ENCODE measurements at regions not wholly inside any gene's neighbourhood (a gene's known extent, or its start where the extent isn't known, plus 50 kb on each side); places are given as distances from the start of the nearest gene placed in this dataset.
"Not testable (repeated sequence)": the region's sequence is repeated elsewhere in the genome, so short reads cannot be mapped to it uniquely, and the experiment has no call there.

DNA sequence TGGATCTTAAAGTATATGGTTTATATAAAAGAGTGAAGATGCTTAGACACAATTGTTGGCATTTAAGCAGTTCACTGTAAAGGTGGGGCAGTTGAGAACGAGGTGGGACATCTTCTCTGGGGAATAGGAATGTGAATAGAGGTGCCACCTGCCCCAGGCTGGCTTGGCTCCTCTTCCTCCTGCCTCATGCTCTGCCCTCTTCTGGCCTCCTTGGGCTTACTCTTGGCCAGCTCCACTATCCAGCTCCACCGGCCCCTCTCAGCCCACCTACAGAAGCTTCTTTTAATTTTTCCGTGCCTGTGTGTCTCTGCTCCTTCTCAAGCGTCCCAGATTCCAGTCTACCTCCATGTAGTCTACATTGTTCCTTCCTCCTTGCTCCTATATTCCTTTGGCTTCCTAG, 122.1 kb downstream of the NUF2 start:
- H3K9me3 Mint-ChIP-seq = peaks cover 0 to 2% (median 0%) of the 10 kb centered on the region in 3 donors
- no peak overlapping the region for H3K27ac Mint-ChIP-seq
- H3K4me1 Mint-ChIP-seq = no peaks in the 10 kb centered on the region
- H3K4me3 Mint-ChIP-seq = no peak overlapping the region
- no peaks in the 10 kb centered on the region for H3K36me3 Mint-ChIP-seq
- peaks cover 8% of the 10 kb centered on the region for H3K27me3 Mint-ChIP-seq

DNA sequence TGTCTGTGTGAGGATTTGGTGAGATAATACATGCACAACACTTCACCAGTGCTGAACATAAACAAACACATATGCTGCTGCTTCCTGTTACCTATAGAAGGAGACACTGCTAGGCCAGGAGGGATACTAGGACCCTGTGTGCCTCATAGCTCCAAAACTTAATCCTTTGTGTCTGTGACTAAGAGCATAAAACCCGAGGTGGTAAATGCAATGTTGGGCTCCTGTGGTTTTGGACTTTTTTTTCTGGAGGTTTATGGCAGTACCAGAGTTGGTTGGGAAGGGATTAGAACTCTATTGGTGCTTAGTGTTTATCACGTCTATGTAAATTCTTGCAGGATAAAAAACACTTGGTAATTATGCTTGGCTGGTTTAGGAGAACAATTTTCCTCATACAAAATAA, 122.9 kb downstream of the NUF2 start:
- peaks cover 1% of the 10 kb centered on the region for H3K27me3 Mint-ChIP-seq
- no peaks in the 10 kb centered on the region for H3K36me3 Mint-ChIP-seq
- H3K4me3 Mint-ChIP-seq = no peak overlapping the region
- no peak overlapping the region for H3K27ac Mint-ChIP-seq
- peaks cover 0 to 2% (median 0%) of the 10 kb centered on the region in 3 donors for H3K9me3 Mint-ChIP-seq
- H3K4me1 Mint-ChIP-seq = no peaks in the 10 kb centered on the region

DNA sequence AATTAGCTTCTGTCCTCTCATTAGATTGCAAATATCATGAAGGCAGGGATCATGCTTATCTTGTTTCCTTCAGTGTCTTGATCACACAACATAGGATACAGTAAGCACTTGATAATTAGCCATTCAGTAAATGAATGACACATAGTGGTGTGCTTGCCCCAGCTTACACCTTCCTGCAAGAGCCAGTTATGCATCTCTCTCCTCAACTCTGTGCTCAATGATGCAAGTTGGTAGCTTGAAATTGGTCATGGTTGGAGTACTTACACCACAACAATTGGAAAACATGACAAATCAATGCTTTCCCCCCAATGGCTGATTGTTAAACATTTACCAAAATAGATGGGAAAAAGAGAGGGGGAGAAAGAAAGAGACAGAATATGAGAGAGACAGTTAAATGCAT, 129.2 kb downstream of the NUF2 start:
- H3K4me3 Mint-ChIP-seq = no peak overlapping the region
- no peaks in the 10 kb centered on the region for H3K4me1 Mint-ChIP-seq
- H3K36me3 Mint-ChIP-seq = no peaks in the 10 kb centered on the region
- no peak overlapping the region for H3K27ac Mint-ChIP-seq
- peaks cover 0 to 6% (median 0%) of the 10 kb centered on the region in 3 donors for H3K9me3 Mint-ChIP-seq
- H3K27me3 Mint-ChIP-seq = no peaks in the 10 kb centered on the region

- Mint-ChIP-seq H3K36me3 (no peaks in the 10 kb centered on the region), H3K9me3 (peaks cover 0 to 2% (median 0%) of the 10 kb centered on the region in 3 donors), H3K27ac (no peak overlapping the region), H3K4me3 (no peak overlapping the region), H3K4me1 (no peaks in the 10 kb centered on the region), H3K27me3 (peaks cover 4% of the 10 kb centered on the region)
Measured at GRCh38 chr1:163459539-163459938, 137.8 kb downstream of the NUF2 start.

DNA sequence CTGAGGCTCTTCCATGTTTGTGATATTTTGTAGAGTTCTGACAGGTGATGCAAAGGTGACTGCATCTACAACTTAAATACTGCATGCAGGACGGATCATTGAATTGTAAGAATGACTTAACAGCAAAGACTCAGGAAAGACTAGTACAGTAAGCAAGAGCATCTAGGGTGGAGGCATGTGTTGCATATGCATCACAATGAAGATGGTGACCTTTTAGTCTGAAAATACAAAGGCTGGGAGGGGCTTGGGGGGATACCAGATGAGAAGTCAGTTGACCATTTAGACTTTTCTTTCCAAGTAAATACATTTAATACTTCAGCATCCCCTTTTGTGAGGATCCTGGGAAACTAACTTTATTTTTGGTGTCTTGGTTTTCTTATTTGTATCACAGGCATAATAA, 145.5 kb downstream of the NUF2 start:
- Mint-ChIP-seq H3K27ac (no peak overlapping the region), H3K27me3 (peaks cover 3% of the 10 kb centered on the region)

DNA sequence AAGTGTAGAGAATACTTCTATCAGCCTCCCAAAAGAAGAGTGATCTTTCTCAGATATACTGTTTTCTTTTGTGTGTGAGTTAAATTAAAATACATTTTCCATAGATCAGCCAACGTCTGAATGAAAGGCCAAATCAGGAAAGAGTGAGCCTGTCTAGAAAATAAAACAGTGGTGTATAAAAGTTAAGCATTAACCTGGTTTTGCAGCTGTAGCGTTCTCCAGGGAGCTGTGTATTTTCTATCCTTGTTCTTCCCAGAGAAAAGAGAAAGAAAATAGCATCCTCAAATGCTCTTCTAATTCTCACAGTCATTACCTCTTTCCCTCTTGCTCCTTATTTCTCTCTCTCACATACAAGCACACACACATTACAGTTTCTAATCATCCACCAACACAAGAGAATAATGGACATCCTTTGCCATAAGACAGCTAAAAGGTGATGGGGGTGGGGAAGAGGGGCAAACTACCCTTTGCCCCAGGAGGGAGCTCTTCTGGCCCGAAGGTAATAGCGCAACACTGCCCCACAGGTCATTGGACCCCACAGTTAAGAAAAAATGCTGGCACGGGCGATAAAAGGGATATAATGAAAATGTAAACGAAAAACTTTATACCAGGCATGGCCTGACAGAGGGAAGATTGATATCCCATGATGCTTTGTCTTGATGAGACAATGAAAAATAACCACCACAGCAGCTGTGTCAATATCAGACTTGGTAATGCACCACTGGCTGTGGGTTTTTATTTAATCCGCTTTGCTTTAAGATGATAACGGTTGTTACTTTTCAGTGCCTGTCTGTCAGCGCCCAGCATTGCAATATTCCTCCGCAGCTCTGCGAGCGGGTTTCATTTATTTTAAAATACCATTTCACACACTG, 150.3 kb downstream of the NUF2 start:
- no peaks in the 10 kb centered on the region for H3K4me1 Mint-ChIP-seq
- H3K36me3 Mint-ChIP-seq = no peaks in the 10 kb centered on the region
- H3K4me3 Mint-ChIP-seq = no peak overlapping the region
- H3K9me3 Mint-ChIP-seq = no peaks in the 10 kb centered on the region
- peaks cover 1% of the 10 kb centered on the region for H3K27me3 Mint-ChIP-seq
- no peak overlapping the region for H3K27ac Mint-ChIP-seq

More for the DNA sequence above, 145.5 kb downstream of the NUF2 start:
- Mint-ChIP-seq H3K9me3 (no peaks in the 10 kb centered on the region), H3K4me3 (no peak overlapping the region), H3K36me3 (no peaks in the 10 kb centered on the region), H3K4me1 (no peaks in the 10 kb centered on the region)

- no peak overlapping the region for H3K4me3 Mint-ChIP-seq
- no peak overlapping the region for H3K27ac Mint-ChIP-seq
- H3K27me3 Mint-ChIP-seq = peaks cover 1% of the 10 kb centered on the region
- H3K4me1 Mint-ChIP-seq = no peaks in the 10 kb centered on the region
- no peaks in the 10 kb centered on the region for H3K36me3 Mint-ChIP-seq
- peaks cover 0 to under 1% (median 0%) of the 10 kb centered on the region in 3 donors for H3K9me3 Mint-ChIP-seq
Measured at GRCh38 chr1:163472651-163473248, 151.0 kb downstream of the NUF2 start.

DNA sequence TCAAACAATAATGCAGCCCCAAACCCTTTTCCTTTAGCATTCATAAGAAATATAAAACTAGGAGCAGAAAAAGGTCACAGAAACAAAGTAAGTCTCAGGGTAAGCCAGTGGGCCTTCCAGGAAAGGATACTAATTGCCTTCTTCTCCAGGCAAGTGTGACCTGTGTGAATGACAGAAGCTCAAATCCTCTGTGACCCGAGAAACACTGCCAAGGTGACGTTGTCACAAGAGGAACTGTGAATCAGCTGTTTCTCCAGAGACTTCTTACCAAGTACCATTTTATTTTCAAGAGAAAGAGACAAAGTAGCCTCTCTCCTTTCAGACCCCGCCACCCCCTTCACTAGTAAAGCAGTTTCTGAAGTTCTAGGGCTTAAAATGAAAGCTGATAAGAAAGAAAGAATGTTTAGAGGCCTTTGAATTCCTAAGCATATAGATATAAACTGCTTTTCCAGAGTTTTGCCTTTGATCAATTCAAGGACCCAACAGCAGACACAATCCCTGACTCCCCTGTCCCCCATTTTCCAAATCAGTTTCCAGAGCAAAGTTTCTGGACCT, 155.6 kb downstream of the NUF2 start:
- H3K4me3 Mint-ChIP-seq = no peak overlapping the region
- H3K9me3 Mint-ChIP-seq = peaks cover 2 to 11% (median 3%) of the 10 kb centered on the region in 3 donors
- no peaks in the 10 kb centered on the region for H3K4me1 Mint-ChIP-seq
- no peak overlapping the region for H3K27ac Mint-ChIP-seq
- peaks cover 4% of the 10 kb centered on the region for H3K27me3 Mint-ChIP-seq
- H3K36me3 Mint-ChIP-seq = no peaks in the 10 kb centered on the region

DNA sequence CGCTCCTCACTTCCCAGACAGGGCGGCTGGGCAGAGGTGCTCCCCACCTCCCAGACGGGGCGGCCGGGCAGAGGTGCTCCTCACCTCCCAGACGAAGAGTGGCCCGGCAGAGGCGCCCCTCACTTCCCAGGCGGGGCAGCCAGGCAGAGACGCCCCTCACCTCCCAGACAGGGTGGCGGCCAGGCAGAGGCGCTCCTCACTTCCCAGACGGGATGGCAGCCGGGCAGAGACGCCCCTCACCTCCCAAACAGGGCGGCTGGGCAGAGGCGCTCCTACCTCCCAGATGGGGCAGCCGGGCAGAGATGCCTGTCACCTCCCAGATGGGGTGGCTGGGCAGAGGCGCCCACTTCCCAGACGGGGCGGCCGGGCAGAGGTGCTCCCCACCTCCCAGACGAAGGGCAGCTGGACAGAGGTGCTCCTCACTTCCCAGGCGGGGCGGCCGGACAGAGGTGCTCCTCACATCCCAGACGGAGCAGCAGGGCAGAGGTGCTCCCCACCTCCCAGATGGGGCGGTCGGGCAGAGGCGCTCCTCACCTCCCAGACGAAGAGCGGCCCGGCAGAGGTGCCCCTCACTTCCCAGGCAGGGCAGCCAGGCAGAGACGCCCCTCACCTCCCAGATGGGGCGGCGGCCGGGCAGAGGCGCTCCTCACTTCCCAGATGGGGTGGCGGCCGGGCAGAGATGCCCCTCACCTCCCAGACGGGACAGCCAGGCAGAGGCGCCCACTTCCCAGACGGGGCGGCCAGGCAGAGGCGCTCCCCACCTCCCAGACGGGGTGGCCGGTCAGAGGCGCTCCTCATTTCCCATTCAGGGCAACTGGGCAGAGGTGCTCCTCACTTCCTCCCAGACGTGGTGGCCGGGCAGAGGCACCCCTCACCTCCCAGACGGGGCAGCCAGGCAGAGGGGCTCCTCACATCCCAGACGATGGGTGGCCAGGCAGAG, 176.9 kb downstream of the NUF2 start:
- not testable (repeated sequence) for H3K27ac Mint-ChIP-seq, H3K4me3 Mint-ChIP-seq, H3K4me1 Mint-ChIP-seq, H3K36me3 Mint-ChIP-seq, H3K27me3 Mint-ChIP-seq, H3K9me3 Mint-ChIP-seq

DNA sequence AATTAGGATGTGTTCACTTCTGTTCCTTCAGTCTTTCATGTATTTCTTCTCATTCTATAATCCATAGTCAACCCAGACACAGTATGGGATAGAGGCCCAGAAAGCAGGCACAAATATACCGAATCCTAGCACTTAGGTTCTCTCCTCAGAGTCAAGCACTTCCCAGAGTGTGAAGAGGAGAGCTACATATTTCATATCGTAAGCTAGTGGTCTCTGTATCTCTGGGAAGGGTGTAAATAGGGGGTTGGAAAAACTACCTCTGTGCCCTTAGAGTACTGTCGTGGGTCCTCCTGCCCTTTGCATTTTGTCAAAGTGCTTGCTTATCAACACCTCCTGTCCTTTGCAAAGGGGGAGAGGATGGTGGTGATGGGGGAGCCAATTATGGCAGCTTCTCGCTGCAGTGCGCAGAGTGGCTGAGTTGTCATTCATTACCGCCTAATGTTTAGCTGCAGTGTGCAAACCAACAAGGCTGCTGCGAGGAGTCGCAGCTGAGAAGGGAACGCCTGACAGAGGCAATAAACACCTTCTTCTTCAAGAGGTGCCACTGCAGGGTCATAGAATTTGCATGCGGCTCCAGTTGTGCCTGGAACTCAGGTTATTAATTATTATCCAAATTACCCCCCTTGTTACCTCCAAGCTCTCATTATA, 182.7 kb downstream of the NUF2 start:
- no peaks in the 10 kb centered on the region for H3K4me1 Mint-ChIP-seq
- no peaks in the 10 kb centered on the region for H3K36me3 Mint-ChIP-seq
- peaks cover 0 to 3% (median 2%) of the 10 kb centered on the region in 3 donors for H3K9me3 Mint-ChIP-seq
- H3K27me3 Mint-ChIP-seq = no peaks in the 10 kb centered on the region
- no peak overlapping the region for H3K27ac Mint-ChIP-seq
- H3K4me3 Mint-ChIP-seq = no peak overlapping the region

- peaks cover 2% of the 10 kb centered on the region for H3K36me3 Mint-ChIP-seq
- H3K4me3 Mint-ChIP-seq = no peak overlapping the region
- no peaks in the 10 kb centered on the region for H3K27me3 Mint-ChIP-seq
- no peak overlapping the region for H3K27ac Mint-ChIP-seq
- peaks cover 0 to 4% (median 2%) of the 10 kb centered on the region in 3 donors for H3K9me3 Mint-ChIP-seq
- no peaks in the 10 kb centered on the region for H3K4me1 Mint-ChIP-seq
Measured at GRCh38 chr1:163509114-163509513, 187.4 kb downstream of the NUF2 start.

DNA sequence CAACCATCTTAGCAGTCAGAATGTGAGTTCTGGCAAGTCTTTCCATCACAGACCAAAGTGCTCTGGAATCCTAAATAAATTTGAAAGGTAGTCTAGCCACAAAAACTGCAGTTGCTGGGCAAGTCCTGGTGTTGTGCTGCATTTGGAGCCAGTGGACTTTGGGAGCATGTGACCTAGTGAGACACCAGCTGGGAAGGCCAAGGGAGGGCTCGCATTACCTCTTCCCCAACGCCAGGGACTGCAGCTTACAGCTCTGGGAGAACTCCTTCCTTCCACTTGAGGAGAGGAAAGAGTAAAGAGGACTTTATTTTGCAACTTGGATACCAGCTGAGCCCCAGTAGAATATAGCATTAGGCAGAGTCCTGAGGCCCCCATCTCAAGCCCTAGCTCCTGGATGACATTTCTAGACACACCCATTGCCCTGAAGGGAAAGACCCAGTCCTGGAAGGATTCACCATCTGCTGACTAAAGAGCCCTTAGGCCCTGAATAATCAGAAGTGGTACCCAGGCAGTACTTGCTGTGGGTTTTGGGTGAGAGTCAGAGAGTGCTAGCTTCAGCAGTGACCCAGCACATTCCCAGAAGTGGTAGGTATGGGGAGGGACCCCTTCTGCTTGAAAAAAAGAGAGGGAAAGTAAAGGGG, 190.7 kb downstream of the NUF2 start:
- Mint-ChIP-seq H3K27ac (no peak overlapping the region), H3K36me3 (peaks cover 2% of the 10 kb centered on the region), H3K4me1 (no peaks in the 10 kb centered on the region), H3K4me3 (no peak overlapping the region), H3K27me3 (no peaks in the 10 kb centered on the region), H3K9me3 (peaks cover 0 to 8% (median 5%) of the 10 kb centered on the region in 3 donors)

- Mint-ChIP-seq H3K27me3 (peaks cover 2% of the 10 kb centered on the region), H3K27ac (no peak overlapping the region), H3K4me3 (no peak overlapping the region), H3K4me1 (no peaks in the 10 kb centered on the region), H3K9me3 (peaks cover 5 to 7% (median 6%) of the 10 kb centered on the region in 3 donors), H3K36me3 (no peaks in the 10 kb centered on the region)
Measured at GRCh38 chr1:163523375-163524029, 201.7 kb downstream of the NUF2 start.
